Neural cell (in vitro differentiated cells): ENCODE measurements at regions not wholly inside any gene's neighbourhood (a gene's known extent, or its start where the extent isn't known, plus 50 kb on each side); places are given as distances from the start of the nearest gene placed in this dataset.

ENCODE experiments used
- H2AFZ ChIP-seq: fragments of 200-600, 300-800 bp; sonication (generic), shearing (Covaris generic); 2 replicates; pipeline ENCODE4 v1.6.0; 2014; ENCODE audit warnings: low read depth, mild to moderate bottlenecking, antibody characterized with exemption, low read length, moderate library complexity
- H3F3A ChIP-seq: fragments of 200-600 bp; shearing (Covaris generic); 2 replicates; pipeline ENCODE4 v1.6.1; 2016; ENCODE audit warnings: mild to moderate bottlenecking, moderate library complexity, mixed read lengths, antibody characterized with exemption, low read length; ENCODE audit not compliant: insufficient read depth, poor library complexity, severe bottlenecking
- H3K27ac ChIP-seq: fragments of 200-600, 300-800 bp; sonication (generic), shearing (Covaris generic); 2 replicates; pipeline ENCODE4 v1.5.1; 2014; ENCODE audit warnings: mild to moderate bottlenecking, low read length, moderate library complexity
- H3K27me3 ChIP-seq: fragments of 300-800, 200-600 bp; sonication (generic), shearing (Covaris generic); 2 replicates; pipeline ENCODE4 v1.6.0; 2014; ENCODE audit warnings: mild to moderate bottlenecking, low read depth, low read length, moderate library complexity; ENCODE audit not compliant: insufficient read depth
- H3K36me3 ChIP-seq: fragments of 300-800, 200-600 bp; sonication (generic), shearing (Covaris generic); 2 replicates; pipeline ENCODE4 v1.5.1; 2014; ENCODE audit warnings: mild to moderate bottlenecking, antibody characterized with exemption, low read length, moderate library complexity; ENCODE audit not compliant: insufficient read depth
- H3K4me2 ChIP-seq: fragments of 300-800, 200-600 bp; sonication (generic), shearing (Covaris generic); 2 replicates; pipeline ENCODE4 v1.6.0; 2014; ENCODE audit warnings: mild to moderate bottlenecking, low read length
- H3K4me3 ChIP-seq: fragments of 300-800, 200-600 bp; sonication (generic), shearing (Covaris generic); 2 replicates; pipeline ENCODE4 v1.5.1; 2014; ENCODE audit warnings: mild to moderate bottlenecking, low read length, moderate library complexity
- H3K79me2 ChIP-seq: fragments of 200-600 bp; shearing (Covaris generic); replicated peaks from 2 replicates; pipeline ENCODE4 v1.6.0; 2014; ENCODE audit warnings: mild to moderate bottlenecking, low read length, moderate library complexity; ENCODE audit not compliant: insufficient read depth
- H3K9ac ChIP-seq: fragments of 300-800, 200-600 bp; sonication (generic), shearing (Covaris generic); 2 replicates; pipeline ENCODE4 v1.6.1; 2016; ENCODE audit warnings: mild to moderate bottlenecking, low read length, mixed read lengths
- H3K9me2 ChIP-seq: fragments of 200-600 bp; shearing (Covaris generic); 2 replicates; pipeline ENCODE4 v1.6.1; 2016; ENCODE audit warnings: mild to moderate bottlenecking, low read length, mixed read lengths; ENCODE audit not compliant: insufficient read depth
- H3K9me3 ChIP-seq: fragments of 200-600, 300-800 bp; sonication (generic), shearing (Covaris generic); 2 replicates; pipeline ENCODE4 v1.6.1; 2016; ENCODE audit warnings: mild to moderate bottlenecking, mixed run types, low read length, moderate library complexity, mixed read lengths
- H4K20me1 ChIP-seq: fragments of 200-600 bp; shearing (Covaris generic); 2 replicates; pipeline ENCODE4 v1.6.1; 2016; ENCODE audit warnings: mild to moderate bottlenecking, mixed run types; ENCODE audit not compliant: insufficient read depth
- EP300 ChIP-seq: fragments of 450-650 bp; conservative IDR thresholded peaks from 2 replicates; pipeline ENCODE4 v1.6.1; 2014; ENCODE audit warnings: antibody characterized with exemption, mild to moderate bottlenecking, moderate library complexity; ENCODE audit not compliant: poor library complexity, severe bottlenecking
- EZH2 ChIP-seq: fragments of 200-600, 300-800 bp; shearing (Covaris generic), sonication (generic); IDR thresholded peaks from 2 replicates; pipeline ENCODE4 v1.6.1; 2014; ENCODE audit warnings: antibody characterized with exemption, low read length, borderline replicate concordance, mild to moderate bottlenecking; ENCODE audit not compliant: insufficient read depth, poor library complexity, severe bottlenecking
- MXI1 ChIP-seq: fragments of 450-650 bp; conservative IDR thresholded peaks from 2 replicates; pipeline ENCODE4 v1.6.1; 2014; ENCODE audit warnings: antibody characterized with exemption, mild to moderate bottlenecking; ENCODE audit not compliant: poor library complexity, severe bottlenecking
- POLR2AphosphoS5 ChIP-seq: IDR thresholded peaks from 2 replicates; pipeline ENCODE4 v1.6.1; 2012
- RAD21 ChIP-seq: fragments of 450-650 bp; conservative IDR thresholded peaks from 2 replicates; pipeline ENCODE4 v1.6.1; 2014; ENCODE audit warnings: antibody characterized with exemption, mild to moderate bottlenecking, moderate library complexity
- SMC3 ChIP-seq: fragments of 450-650 bp; conservative IDR thresholded peaks from 2 replicates; pipeline ENCODE4 v1.6.1; 2014; ENCODE audit warnings: antibody characterized with exemption, mild to moderate bottlenecking, moderate library complexity; ENCODE audit not compliant: poor library complexity
- TAF1 ChIP-seq: IDR thresholded peaks from 2 replicates; pipeline ENCODE4 v1.6.1; 2012; ENCODE audit warnings: low read depth
- TF ChIP-seq, protein P1 (sequence below): IDR thresholded peaks from 2 replicates; pipeline ENCODE4 v1.6.1; 2012; ENCODE audit warnings: borderline replicate concordance
- TF ChIP-seq, protein P2 (sequence below): fragments of 450-650 bp; IDR thresholded peaks from 2 replicates; pipeline ENCODE4 v1.5.1; 2014; ENCODE audit warnings: antibody characterized with exemption, mild to moderate bottlenecking, moderate library complexity; ENCODE audit not compliant: poor library complexity, severe bottlenecking

GRCh38 chr2:14752295-14752694, 119.8 kb downstream of the LRATD1 start:
- TF ChIP-seq EZH2 (no peak), TAF1 (no peak), MXI1 (no peak), RAD21 (no peak), SMC3 (no peak), EP300 (no peak), POLR2AphosphoS5 (no peak)
- TF ChIP-seq, protein P1, sequence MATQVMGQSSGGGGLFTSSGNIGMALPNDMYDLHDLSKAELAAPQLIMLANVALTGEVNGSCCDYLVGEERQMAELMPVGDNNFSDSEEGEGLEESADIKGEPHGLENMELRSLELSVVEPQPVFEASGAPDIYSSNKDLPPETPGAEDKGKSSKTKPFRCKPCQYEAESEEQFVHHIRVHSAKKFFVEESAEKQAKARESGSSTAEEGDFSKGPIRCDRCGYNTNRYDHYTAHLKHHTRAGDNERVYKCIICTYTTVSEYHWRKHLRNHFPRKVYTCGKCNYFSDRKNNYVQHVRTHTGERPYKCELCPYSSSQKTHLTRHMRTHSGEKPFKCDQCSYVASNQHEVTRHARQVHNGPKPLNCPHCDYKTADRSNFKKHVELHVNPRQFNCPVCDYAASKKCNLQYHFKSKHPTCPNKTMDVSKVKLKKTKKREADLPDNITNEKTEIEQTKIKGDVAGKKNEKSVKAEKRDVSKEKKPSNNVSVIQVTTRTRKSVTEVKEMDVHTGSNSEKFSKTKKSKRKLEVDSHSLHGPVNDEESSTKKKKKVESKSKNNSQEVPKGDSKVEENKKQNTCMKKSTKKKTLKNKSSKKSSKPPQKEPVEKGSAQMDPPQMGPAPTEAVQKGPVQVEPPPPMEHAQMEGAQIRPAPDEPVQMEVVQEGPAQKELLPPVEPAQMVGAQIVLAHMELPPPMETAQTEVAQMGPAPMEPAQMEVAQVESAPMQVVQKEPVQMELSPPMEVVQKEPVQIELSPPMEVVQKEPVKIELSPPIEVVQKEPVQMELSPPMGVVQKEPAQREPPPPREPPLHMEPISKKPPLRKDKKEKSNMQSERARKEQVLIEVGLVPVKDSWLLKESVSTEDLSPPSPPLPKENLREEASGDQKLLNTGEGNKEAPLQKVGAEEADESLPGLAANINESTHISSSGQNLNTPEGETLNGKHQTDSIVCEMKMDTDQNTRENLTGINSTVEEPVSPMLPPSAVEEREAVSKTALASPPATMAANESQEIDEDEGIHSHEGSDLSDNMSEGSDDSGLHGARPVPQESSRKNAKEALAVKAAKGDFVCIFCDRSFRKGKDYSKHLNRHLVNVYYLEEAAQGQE = no peak
- TF ChIP-seq, protein P2, sequence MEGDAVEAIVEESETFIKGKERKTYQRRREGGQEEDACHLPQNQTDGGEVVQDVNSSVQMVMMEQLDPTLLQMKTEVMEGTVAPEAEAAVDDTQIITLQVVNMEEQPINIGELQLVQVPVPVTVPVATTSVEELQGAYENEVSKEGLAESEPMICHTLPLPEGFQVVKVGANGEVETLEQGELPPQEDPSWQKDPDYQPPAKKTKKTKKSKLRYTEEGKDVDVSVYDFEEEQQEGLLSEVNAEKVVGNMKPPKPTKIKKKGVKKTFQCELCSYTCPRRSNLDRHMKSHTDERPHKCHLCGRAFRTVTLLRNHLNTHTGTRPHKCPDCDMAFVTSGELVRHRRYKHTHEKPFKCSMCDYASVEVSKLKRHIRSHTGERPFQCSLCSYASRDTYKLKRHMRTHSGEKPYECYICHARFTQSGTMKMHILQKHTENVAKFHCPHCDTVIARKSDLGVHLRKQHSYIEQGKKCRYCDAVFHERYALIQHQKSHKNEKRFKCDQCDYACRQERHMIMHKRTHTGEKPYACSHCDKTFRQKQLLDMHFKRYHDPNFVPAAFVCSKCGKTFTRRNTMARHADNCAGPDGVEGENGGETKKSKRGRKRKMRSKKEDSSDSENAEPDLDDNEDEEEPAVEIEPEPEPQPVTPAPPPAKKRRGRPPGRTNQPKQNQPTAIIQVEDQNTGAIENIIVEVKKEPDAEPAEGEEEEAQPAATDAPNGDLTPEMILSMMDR = no peak
- Histone ChIP-seq H2AFZ (no peak overlapping the region), H3K27me3 (no peaks in the 10 kb centered on the region), H4K20me1 (no peaks in the 10 kb centered on the region), H3K27ac (no peak overlapping the region), H3K9me2 (no peaks in the 10 kb centered on the region), H3K36me3 (no peaks in the 10 kb centered on the region), H3K4me3 (no peak overlapping the region), H3K9me3 (no peaks in the 10 kb centered on the region), H3K79me2 (no peaks in the 10 kb centered on the region), H3K4me2 (no peak overlapping the region), H3F3A (no peaks in the 10 kb centered on the region), H3K9ac (no peak overlapping the region)

DNA sequence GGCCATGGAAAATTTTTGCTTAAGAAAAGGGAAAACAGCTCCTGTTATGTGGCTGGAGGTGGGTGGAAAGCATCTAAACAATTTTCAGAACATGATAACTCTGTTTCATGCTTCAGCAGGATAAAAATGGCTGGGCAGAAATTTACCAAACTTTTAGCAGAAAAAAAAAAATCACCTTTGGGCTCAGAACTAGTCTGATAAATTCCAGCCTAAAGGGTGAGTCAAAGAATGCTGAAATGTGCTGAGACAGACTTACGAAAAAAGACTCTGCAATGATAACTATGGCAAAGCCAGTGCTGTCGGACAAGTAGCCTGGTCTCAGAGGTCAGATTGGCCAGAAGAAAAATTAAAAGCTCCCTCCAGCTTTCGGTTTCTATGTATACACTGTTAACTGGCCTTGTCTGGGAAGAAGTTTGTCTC, 123.6 kb downstream of the LRATD1 start:
- H3K9me2 ChIP-seq = no peaks in the 10 kb centered on the region
- no peaks in the 10 kb centered on the region for H3K9me3 ChIP-seq
- no peaks in the 10 kb centered on the region for H3K27me3 ChIP-seq
- H3F3A ChIP-seq = no peaks in the 10 kb centered on the region
- no peak overlapping the region for H3K27ac ChIP-seq
- TF ChIP-seq SMC3 = no peak
- TF ChIP-seq MXI1 = no peak
- no peak for TF ChIP-seq POLR2AphosphoS5
- no peaks in the 10 kb centered on the region for H3K36me3 ChIP-seq
- no peaks in the 10 kb centered on the region for H4K20me1 ChIP-seq
- no peak overlapping the region for H2AFZ ChIP-seq
- H3K4me2 ChIP-seq = no peak overlapping the region
- H3K4me3 ChIP-seq = no peak overlapping the region
- H3K9ac ChIP-seq = no peak overlapping the region
- no peaks in the 10 kb centered on the region for H3K79me2 ChIP-seq
